OCI-LY3 (cell line): ENCODE measurements at regions not wholly inside any gene's neighbourhood (a gene's known extent, or its start where the extent isn't known, plus 50 kb on each side); places are given as distances from the start of the nearest gene placed in this dataset.
"Not testable (repeated sequence)": the region's sequence is repeated elsewhere in the genome, so short reads cannot be mapped to it uniquely, and the experiment has no call there.

Experiments used
- CTCF ChIP-seq: fragments of 200-600, 300-600 bp; sonication (generic); IDR thresholded peaks from 2 replicates; pipeline ENCODE4 v1.5.1; 2014; ENCODE audit warnings: antibody characterized with exemption, low read length, low read depth
- EZH2phosphoT487 ChIP-seq: fragments of 200-600 bp; shearing (Covaris generic); IDR thresholded peaks from 2 replicates; pipeline ENCODE4 v1.6.1; 2018; ENCODE audit warnings: antibody characterized with exemption, mixed run types, low read depth

- not testable (repeated sequence) for TF ChIP-seq EZH2phosphoT487, CTCF
These were observed 701.3 kb downstream of the PLOD2 start for GRCh38 chr3:145459681-145460080.
